Gastrocnemius medialis (tissue), 4 donors: ENCODE measurements at regions not wholly inside any gene's neighbourhood (a gene's known extent, or its start where the extent isn't known, plus 50 kb on each side); places are given as distances from the start of the nearest gene placed in this dataset.

Experiments
- CTCF ChIP-seq, 5 experiments: fragments of 450-650 bp in 3 of 5; fragments of 200-600 bp in 2 of 5; sonication (generic) in 2 of 5; IDR thresholded peaks in 4 of 5; conservative IDR thresholded peaks in 1 of 5; 1 replicate in 4 of 5; 2 replicates in 1 of 5; pipeline ENCODE4 v1.5.1; 2016 to 2019; ENCODE audit warnings: antibody characterized with exemption in 5 of 5, mild to moderate bottlenecking in 3 of 5, moderate library complexity in 3 of 5
- POLR2A ChIP-seq, 2 donors: fragments of 450-650 bp; IDR thresholded peaks; one replicate each; pipeline ENCODE4 v1.6.1; 2017; ENCODE audit warnings: antibody characterized with exemption in 2 of 2, mild to moderate bottlenecking in 2 of 2, moderate library complexity in 2 of 2

GRCh38 chr7:355568-355967 is 65.6 kb downstream of the FOXL3 start:
- TF ChIP-seq CTCF (IDR thresholded peaks at IDR 0.05 in 4 of 5, conservative IDR thresholded peaks at IDR 0.05 in 1 of 5) (no peak), POLR2A (IDR thresholded peaks at IDR 0.05) (no peak)
